ENCODE measurements at regions not wholly inside any gene's neighbourhood (a gene's known extent, or its start where the extent isn't known, plus 50 kb on each side); places are given as distances from the start of the nearest gene placed in this dataset.

DNA sequence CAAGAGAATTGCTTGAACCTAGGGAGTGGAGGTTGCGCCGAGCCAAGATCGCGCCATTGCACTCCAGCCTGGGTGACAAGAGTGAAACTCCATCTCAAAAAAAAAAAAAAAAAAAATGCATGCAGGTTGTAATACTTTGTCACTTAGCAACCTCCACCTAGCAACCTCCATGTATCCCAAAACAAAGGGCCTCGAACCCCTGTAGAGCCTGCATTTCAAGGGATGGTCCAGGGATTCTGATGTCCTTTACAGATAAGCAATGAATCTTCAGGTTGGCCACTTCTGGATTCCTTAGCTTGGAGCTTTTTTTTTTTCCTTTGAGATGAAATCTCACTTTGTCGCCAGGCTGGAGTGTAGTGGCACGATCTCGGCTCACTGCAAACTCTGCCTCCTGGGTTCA lies 1211.0 kb downstream of the TYW1 start:
- TF ChIP-seq, protein P1, sequence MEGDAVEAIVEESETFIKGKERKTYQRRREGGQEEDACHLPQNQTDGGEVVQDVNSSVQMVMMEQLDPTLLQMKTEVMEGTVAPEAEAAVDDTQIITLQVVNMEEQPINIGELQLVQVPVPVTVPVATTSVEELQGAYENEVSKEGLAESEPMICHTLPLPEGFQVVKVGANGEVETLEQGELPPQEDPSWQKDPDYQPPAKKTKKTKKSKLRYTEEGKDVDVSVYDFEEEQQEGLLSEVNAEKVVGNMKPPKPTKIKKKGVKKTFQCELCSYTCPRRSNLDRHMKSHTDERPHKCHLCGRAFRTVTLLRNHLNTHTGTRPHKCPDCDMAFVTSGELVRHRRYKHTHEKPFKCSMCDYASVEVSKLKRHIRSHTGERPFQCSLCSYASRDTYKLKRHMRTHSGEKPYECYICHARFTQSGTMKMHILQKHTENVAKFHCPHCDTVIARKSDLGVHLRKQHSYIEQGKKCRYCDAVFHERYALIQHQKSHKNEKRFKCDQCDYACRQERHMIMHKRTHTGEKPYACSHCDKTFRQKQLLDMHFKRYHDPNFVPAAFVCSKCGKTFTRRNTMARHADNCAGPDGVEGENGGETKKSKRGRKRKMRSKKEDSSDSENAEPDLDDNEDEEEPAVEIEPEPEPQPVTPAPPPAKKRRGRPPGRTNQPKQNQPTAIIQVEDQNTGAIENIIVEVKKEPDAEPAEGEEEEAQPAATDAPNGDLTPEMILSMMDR (IDR thresholded peaks at IDR 0.05), result no peak
- no peak for TF ChIP-seq POLR2A (IDR thresholded peaks at IDR 0.05)
